ENCODE measurements at regions not wholly inside any gene's neighbourhood (a gene's known extent, or its start where the extent isn't known, plus 50 kb on each side); places are given as distances from the start of the nearest gene placed in this dataset.

DNA sequence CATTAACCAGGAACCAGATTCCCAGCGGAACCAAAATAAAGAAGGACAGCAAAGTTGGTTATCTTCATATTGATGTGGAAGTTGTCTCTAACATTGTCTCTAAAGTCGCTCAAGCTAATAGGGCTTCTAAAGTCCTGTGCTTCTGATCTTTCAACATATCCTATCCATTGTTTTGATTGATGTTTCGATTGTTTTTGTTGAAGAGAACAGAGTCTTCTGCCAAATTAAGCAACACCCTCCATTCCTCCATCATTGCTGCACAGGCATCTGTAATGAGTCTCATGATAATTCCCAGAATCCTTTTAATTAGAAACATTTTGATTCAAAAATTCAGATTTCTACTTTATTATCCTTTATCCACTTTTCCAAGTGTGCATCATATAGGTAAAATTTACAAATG is 71.6 kb upstream of the AVPR1A start (continued):
- TF ChIP-seq, protein P1, sequence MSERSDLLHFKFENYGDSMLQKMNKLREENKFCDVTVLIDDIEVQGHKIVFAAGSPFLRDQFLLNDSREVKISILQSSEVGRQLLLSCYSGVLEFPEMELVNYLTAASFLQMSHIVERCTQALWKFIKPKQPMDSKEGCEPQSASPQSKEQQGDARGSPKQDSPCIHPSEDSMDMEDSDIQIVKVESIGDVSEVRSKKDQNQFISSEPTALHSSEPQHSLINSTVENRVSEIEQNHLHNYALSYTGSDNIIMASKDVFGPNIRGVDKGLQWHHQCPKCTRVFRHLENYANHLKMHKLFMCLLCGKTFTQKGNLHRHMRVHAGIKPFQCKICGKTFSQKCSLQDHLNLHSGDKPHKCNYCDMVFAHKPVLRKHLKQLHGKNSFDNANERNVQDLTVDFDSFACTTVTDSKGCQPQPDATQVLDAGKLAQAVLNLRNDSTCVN (CRISPR knock-in tag; IDR thresholded peaks at IDR 0.05; ENCODE audit: borderline replicate concordance): no peak
- TF ChIP-seq HOXA7 (CRISPR knock-in tag; IDR thresholded peaks at IDR 0.05) (no peak), IRX3 (CRISPR knock-in tag; IDR thresholded peaks at IDR 0.05; ENCODE audit: borderline replicate concordance, low read depth) (no peak), TCF7 (IDR thresholded peaks at IDR 0.05; ENCODE audit: low read depth) (no peak)
- TF ChIP-seq, protein P2, sequence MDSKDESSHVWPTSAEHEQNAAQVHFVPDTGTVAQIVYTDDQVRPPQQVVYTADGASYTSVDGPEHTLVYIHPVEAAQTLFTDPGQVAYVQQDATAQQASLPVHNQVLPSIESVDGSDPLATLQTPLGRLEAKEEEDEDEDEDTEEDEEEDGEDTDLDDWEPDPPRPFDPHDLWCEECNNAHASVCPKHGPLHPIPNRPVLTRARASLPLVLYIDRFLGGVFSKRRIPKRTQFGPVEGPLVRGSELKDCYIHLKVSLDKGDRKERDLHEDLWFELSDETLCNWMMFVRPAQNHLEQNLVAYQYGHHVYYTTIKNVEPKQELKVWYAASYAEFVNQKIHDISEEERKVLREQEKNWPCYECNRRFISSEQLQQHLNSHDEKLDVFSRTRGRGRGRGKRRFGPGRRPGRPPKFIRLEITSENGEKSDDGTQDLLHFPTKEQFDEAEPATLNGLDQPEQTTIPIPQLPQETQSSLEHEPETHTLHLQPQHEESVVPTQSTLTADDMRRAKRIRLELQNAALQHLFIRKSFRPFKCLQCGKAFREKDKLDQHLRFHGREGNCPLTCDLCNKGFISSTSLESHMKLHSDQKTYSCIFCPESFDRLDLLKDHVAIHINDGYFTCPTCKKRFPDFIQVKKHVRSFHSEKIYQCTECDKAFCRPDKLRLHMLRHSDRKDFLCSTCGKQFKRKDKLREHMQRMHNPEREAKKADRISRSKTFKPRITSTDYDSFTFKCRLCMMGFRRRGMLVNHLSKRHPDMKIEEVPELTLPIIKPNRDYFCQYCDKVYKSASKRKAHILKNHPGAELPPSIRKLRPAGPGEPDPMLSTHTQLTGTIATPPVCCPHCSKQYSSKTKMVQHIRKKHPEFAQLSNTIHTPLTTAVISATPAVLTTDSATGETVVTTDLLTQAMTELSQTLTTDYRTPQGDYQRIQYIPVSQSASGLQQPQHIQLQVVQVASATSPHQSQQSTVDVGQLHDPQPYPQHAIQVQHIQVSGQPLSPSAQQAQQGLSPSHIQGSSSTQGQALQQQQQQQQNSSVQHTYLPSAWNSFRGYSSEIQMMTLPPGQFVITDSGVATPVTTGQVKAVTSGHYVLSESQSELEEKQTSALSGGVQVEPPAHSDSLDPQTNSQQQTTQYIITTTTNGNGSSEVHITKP (CRISPR knock-in tag; IDR thresholded peaks at IDR 0.05; ENCODE audit: low read depth): no peak

DNA sequence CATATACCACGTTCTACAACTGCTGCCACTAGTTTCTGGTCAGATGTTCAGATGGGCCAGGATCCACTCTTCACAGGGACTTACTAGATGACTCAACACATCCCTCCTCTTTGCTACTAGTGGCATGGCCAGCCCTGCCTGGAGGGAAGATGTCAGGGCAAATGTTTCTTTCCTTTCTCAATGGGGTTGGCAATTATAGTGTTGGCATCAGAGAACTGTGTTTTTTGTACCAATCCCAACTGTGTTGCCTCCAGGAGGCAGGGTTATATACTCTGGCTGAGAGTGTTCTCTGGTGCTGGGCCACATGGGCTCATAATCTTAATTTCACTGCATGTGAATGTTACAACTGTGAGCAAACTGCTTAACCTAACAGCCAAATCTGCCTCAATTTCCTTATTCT is 69.9 kb upstream of the AVPR1A start:
- WGBS (ENCODE audit: low lambda C conversion rate): 0% methylated on average over 1 of the region's 1 CpG
- TF ChIP-seq, protein P3, sequence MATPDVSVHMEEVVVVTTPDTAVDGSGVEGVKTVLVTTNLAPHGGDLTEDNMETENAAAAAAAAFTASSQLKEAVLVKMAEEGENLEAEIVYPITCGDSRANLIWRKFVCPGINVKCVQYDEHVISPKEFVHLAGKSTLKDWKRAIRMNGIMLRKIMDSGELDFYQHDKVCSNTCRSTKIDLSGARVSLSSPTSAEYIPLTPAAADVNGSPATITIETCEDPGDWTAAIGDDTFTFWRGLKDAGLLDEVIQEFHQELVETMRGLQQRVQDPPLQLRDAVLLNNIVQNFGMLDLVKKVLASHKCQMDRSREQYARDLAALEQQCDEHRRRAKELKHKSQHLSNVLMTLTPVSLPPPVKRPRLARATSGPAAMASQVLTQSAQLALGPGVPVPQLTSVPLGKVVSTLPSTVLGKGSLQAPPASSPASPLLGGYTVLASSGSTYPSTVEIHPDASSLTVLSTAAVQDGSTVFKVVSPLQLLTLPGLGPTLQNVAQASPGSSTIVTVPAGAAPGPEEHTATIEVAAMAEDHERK (CRISPR knock-in tag; IDR thresholded peaks at IDR 0.05; ENCODE audit: low read depth): no peak
- TF ChIP-seq, protein P4, sequence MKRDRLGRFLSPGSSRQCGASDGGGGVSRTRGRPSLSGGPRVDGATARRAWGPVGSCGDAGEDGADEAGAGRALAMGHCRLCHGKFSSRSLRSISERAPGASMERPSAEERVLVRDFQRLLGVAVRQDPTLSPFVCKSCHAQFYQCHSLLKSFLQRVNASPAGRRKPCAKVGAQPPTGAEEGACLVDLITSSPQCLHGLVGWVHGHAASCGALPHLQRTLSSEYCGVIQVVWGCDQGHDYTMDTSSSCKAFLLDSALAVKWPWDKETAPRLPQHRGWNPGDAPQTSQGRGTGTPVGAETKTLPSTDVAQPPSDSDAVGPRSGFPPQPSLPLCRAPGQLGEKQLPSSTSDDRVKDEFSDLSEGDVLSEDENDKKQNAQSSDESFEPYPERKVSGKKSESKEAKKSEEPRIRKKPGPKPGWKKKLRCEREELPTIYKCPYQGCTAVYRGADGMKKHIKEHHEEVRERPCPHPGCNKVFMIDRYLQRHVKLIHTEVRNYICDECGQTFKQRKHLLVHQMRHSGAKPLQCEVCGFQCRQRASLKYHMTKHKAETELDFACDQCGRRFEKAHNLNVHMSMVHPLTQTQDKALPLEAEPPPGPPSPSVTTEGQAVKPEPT (CRISPR knock-in tag; IDR thresholded peaks at IDR 0.05; ENCODE audit: low read depth): no peak
- no peak for TF ChIP-seq FOXC1 (CRISPR knock-in tag; IDR thresholded peaks at IDR 0.05; ENCODE audit: borderline replicate concordance)
- TF ChIP-seq, protein P5, sequence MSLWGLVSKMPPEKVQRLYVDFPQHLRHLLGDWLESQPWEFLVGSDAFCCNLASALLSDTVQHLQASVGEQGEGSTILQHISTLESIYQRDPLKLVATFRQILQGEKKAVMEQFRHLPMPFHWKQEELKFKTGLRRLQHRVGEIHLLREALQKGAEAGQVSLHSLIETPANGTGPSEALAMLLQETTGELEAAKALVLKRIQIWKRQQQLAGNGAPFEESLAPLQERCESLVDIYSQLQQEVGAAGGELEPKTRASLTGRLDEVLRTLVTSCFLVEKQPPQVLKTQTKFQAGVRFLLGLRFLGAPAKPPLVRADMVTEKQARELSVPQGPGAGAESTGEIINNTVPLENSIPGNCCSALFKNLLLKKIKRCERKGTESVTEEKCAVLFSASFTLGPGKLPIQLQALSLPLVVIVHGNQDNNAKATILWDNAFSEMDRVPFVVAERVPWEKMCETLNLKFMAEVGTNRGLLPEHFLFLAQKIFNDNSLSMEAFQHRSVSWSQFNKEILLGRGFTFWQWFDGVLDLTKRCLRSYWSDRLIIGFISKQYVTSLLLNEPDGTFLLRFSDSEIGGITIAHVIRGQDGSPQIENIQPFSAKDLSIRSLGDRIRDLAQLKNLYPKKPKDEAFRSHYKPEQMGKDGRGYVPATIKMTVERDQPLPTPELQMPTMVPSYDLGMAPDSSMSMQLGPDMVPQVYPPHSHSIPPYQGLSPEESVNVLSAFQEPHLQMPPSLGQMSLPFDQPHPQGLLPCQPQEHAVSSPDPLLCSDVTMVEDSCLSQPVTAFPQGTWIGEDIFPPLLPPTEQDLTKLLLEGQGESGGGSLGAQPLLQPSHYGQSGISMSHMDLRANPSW (CRISPR knock-in tag; IDR thresholded peaks at IDR 0.05; ENCODE audit: borderline replicate concordance): no peak

More for the DNA sequence above, 69.9 kb upstream of the AVPR1A start:
- Histone ChIP-seq H3K4me3 (replicated peaks in 1 of 3; ENCODE audit: insufficient read depth in 1 of 3, low read depth in 2 of 3, low read length in 3 of 3) (no peak overlapping the region), H3K27ac (ENCODE audit: extremely low read length, insufficient read depth, low read length) (no peak overlapping the region), H3K9me3 (ENCODE audit: low read length) (no peaks in the 10 kb centered on the region), H3K9ac (ENCODE audit: insufficient read depth, low read depth, low read length) (no peak overlapping the region), H4K20me1 (ENCODE audit: insufficient read depth, low read length) (no peaks in the 10 kb centered on the region), H3K4me2 (ENCODE audit: low read depth, low read length) (no peak overlapping the region), H2AFZ (ENCODE audit: low read length) (no peak overlapping the region), H3K36me3 (replicated peaks in 1 of 2; ENCODE audit: control insufficient read depth in 1 of 2, insufficient read depth in 2 of 2, low read length in 2 of 2) (no peaks in the 10 kb centered on the region), H3K4me1 (ENCODE audit: insufficient read depth, low read length) (no peaks in the 10 kb centered on the region), H3K27me3 (ENCODE audit: control insufficient read depth in 1 of 2, insufficient read depth in 2 of 2, low read length in 2 of 2) (no peaks in the 10 kb centered on the region), H3K79me2 (ENCODE audit: insufficient read depth, low read length) (no peaks in the 10 kb centered on the region)
- in situ Hi-C loops (cut with HindIII; ENCODE audit: extremely low pct_ligation_motif_present, low pct_unique_long_range_greater_than_20kb): no loop called here
- ATAC-seq: no peak
- ChIA-PET CTCF (ENCODE audit: low intra/inter-chr PET ratio, low total read pairs) (no interaction called here), POLR2A (no interaction called here)
- BruUV-seq (replicated peaks): no TSS peak
- no peak for DNase-seq (ENCODE audit: low spot score)
- intact Hi-C loops (cut with micrococcal nuclease; ENCODE audit: unreplicated experiment): no loop called here
- FAIRE-seq: no peak

All from HepG2 (cell line).